Naive thymus-derived CD4-positive, alpha-beta T cell (primary cell): ENCODE measurements at regions not wholly inside any gene's neighbourhood (a gene's known extent, or its start where the extent isn't known, plus 50 kb on each side); places are given as distances from the start of the nearest gene placed in this dataset.

Source experiments
- ATAC-seq: fragments of 150-1000 bp; cut with Tn5 transposase; 2 replicates; pipeline ENCODE4 v1.10.0; 2021; ENCODE audit warnings: mild to moderate bottlenecking, moderate library complexity
- CTCF ChIA-PET: fragments of 350-600 bp; sonication (Branson Sonifier 250); formaldehyde crosslinking; loops from one replicate; lab custom pipeline; 2021; ENCODE audit warnings: antibody characterized with exemption; lab: Charles Lee
- POLR2A ChIA-PET: fragments of 350-600 bp; sonication (Branson Sonifier 250); formaldehyde crosslinking; loops from one replicate; lab custom pipeline; 2021; ENCODE audit warnings: antibody characterized with exemption, inconsistent platforms; lab: Charles Lee
- DNase-seq, 9 donors: peaks; one replicate each; pipeline versions ENCODE4 v3.0.0 to v3.0.0-alpha.2; 2020 to 2022; ENCODE audit warnings: mixed read lengths in 1 of 9
- H3K27ac ChIP-seq: one replicate; pipeline ENCODE4 v1.7.0; 2013; ENCODE audit warnings: mild to moderate bottlenecking, low read depth, low read length, moderate library complexity
- H3K27me3 ChIP-seq, 2 donors: one replicate each; pipeline ENCODE4 v1.7.0; 2013; ENCODE audit warnings: low read length in 2 of 2, mild to moderate bottlenecking in 2 of 2, moderate library complexity in 2 of 2; ENCODE audit not compliant: control insufficient read depth in 2 of 2, insufficient read depth in 2 of 2
- H3K36me3 ChIP-seq, 3 experiments: 1 replicate in 2 of 3; 2 replicates in 1 of 3; pipeline ENCODE4 v1.7.0; 2013; ENCODE audit warnings: low read length in 3 of 3, mild to moderate bottlenecking in 3 of 3, moderate library complexity in 1 of 3; ENCODE audit not compliant: insufficient read depth in 3 of 3, control insufficient read depth in 2 of 3
- H3K4me1 ChIP-seq, 2 donors: one replicate each; pipeline ENCODE4 v1.7.0; 2013; ENCODE audit warnings: low read length in 2 of 2, mild to moderate bottlenecking in 2 of 2, moderate library complexity in 1 of 2; ENCODE audit not compliant: control insufficient read depth in 2 of 2, insufficient read depth in 2 of 2
- H3K4me3 ChIP-seq: 2 replicates; pipeline ENCODE4 v1.7.0; 2013; ENCODE audit warnings: mild to moderate bottlenecking, low read length
- H3K9me3 ChIP-seq, 3 experiments: 1 replicate in 2 of 3; 2 replicates in 1 of 3; pipeline ENCODE4 v1.7.0; 2013; ENCODE audit warnings: low read length in 3 of 3; ENCODE audit not compliant: control insufficient read depth in 2 of 3
- H3K27ac Mint-ChIP-seq, 9 donors: one replicate each; pipeline ENCODE4 v1.8.0; 2020 to 2022; ENCODE audit warnings: mixed read lengths in 9 of 9, mild to moderate bottlenecking in 8 of 9, moderate library complexity in 5 of 9, inconsistent platforms in 2 of 9
- H3K27me3 Mint-ChIP-seq, 5 donors: one replicate each; pipeline ENCODE4 v1.8.0; 2021 to 2022; ENCODE audit warnings: mixed read lengths in 5 of 5, mild to moderate bottlenecking in 1 of 5
- H3K36me3 Mint-ChIP-seq, 5 donors: one replicate each; pipeline ENCODE4 v1.8.0; 2020 to 2022; ENCODE audit warnings: mixed read lengths in 5 of 5, mild to moderate bottlenecking in 3 of 5, inconsistent platforms in 1 of 5
- H3K4me1 Mint-ChIP-seq, 7 donors: one replicate each; pipeline ENCODE4 v1.8.0; 2020 to 2022; ENCODE audit warnings: mixed read lengths in 7 of 7, mild to moderate bottlenecking in 3 of 7, inconsistent platforms in 1 of 7
- H3K4me3 Mint-ChIP-seq, 10 donors: one replicate each; pipeline ENCODE4 v1.8.0; 2020 to 2022; ENCODE audit warnings: mild to moderate bottlenecking in 10 of 10, mixed read lengths in 10 of 10, moderate library complexity in 6 of 10, inconsistent platforms in 2 of 10
- H3K9me3 Mint-ChIP-seq, 11 donors: one replicate each; pipeline ENCODE4 v1.8.0; 2020 to 2022; ENCODE audit warnings: mixed read lengths in 11 of 11, mild to moderate bottlenecking in 4 of 11, inconsistent platforms in 1 of 11, moderate library complexity in 1 of 11
- intact Hi-C, 2 donors: fragments of 100-400 bp; cut with micrococcal nuclease; formaldehyde crosslinking; loops; one replicate each; pipeline ENCODE4 v1.15.1; 2023

- Histone ChIP-seq H3K27ac (no peak overlapping the region), H3K9me3 (no peaks in the 10 kb centered on the region), H3K27me3 (no peaks in the 10 kb centered on the region), H3K4me1 (no peaks in the 10 kb centered on the region), H3K4me3 (no peak overlapping the region), H3K36me3 (no peaks in the 10 kb centered on the region)
- Mint-ChIP-seq H3K27me3 (no peaks in the 10 kb centered on the region), H3K36me3 (no peaks in the 10 kb centered on the region), H3K9me3 (peaks cover 0 to 9% (median 1%) of the 10 kb centered on the region in 11 donors), H3K4me3 (no peak overlapping the region), H3K4me1 (peaks cover 0 to 2% (median 0%) of the 10 kb centered on the region in 7 donors), H3K27ac (no peak overlapping the region)
- ATAC-seq = no peak
- intact Hi-C loops = no loop called here
- ChIA-PET CTCF (no interaction called here), POLR2A (no interaction called here)
- no peak for DNase-seq
Measured at GRCh38 chr7:46744957-46745706, 824.1 kb upstream of the IGFBP3 start.

- Mint-ChIP-seq H3K27me3 (no peaks in the 10 kb centered on the region), H3K36me3 (no peaks in the 10 kb centered on the region), H3K27ac (no peak overlapping the region), H3K4me1 (no peaks in the 10 kb centered on the region), H3K4me3 (no peak overlapping the region), H3K9me3 (peaks cover 0 to 9% (median 0%) of the 10 kb centered on the region in 11 donors)
- ChIA-PET CTCF (no interaction called here), POLR2A (no interaction called here)
- ATAC-seq (no peak), DNase-seq (no peak)
- no peak overlapping the region for H3K4me3 ChIP-seq
- no peak overlapping the region for H3K27ac ChIP-seq
- H3K4me1 ChIP-seq = no peaks in the 10 kb centered on the region
- no peaks in the 10 kb centered on the region for H3K27me3 ChIP-seq
- H3K9me3 ChIP-seq = no peaks in the 10 kb centered on the region
- no peaks in the 10 kb centered on the region for H3K36me3 ChIP-seq
- intact Hi-C loops = no loop called here
Measured at GRCh38 chr7:46742601-46743000, 821.5 kb upstream of the IGFBP3 start.

DNA sequence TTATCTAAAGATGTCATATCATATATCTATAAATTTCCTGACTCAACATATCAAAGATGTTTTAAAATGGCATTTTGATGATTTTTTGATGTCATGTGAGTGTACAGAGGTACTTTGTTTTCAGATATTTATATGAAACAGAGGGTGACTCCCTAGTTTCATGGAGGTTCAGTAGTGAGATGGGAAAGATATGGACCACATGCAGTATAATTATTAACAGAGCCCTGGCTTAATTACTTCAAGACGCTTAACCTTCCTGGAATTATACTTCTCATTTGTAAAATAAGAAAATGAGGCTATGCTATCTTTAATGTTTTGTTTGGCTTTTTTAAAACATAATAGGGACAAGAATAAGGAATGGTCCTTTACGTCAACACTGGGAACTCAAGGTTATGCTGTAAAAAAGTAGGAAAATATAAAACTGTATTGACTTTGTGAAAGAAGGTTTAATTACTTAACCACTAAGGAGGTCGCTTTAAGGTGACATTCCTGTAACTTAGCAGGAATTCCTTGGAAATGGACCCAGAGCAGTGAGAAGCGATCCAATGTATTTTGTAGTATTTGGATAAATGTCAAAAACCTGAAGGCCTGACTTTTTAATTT lies 821.0 kb upstream of the IGFBP3 start:
- ATAC-seq (no peak), DNase-seq (no peak)
- intact Hi-C loops = no loop called here
- Mint-ChIP-seq H3K27ac (no peak overlapping the region), H3K9me3 (peaks cover 0 to 9% (median 0%) of the 10 kb centered on the region in 11 donors), H3K27me3 (no peaks in the 10 kb centered on the region), H3K4me3 (no peak overlapping the region), H3K4me1 (no peaks in the 10 kb centered on the region), H3K36me3 (no peaks in the 10 kb centered on the region)
- no peaks in the 10 kb centered on the region for H3K36me3 ChIP-seq
- no peaks in the 10 kb centered on the region for H3K4me1 ChIP-seq
- H3K27me3 ChIP-seq = no peaks in the 10 kb centered on the region
- POLR2A ChIA-PET = no interaction called here
- no peak overlapping the region for H3K4me3 ChIP-seq
- H3K9me3 ChIP-seq = no peaks in the 10 kb centered on the region
- H3K27ac ChIP-seq = no peak overlapping the region
- CTCF ChIA-PET = no interaction called here

GRCh38 chr7:46741181-46741580 lies 820.1 kb upstream of the IGFBP3 start:
- H3K36me3 ChIP-seq = no peaks in the 10 kb centered on the region
- peaks cover 0 to 6% (median 0%) of the 10 kb centered on the region in 11 donors for H3K9me3 Mint-ChIP-seq
- DNase-seq (no peak), ATAC-seq (no peak)
- ChIA-PET CTCF (no interaction called here), POLR2A (no interaction called here)
- H3K4me1 Mint-ChIP-seq = no peaks in the 10 kb centered on the region
- no peak overlapping the region for H3K27ac ChIP-seq
- H3K4me3 Mint-ChIP-seq = no peak overlapping the region
- no peaks in the 10 kb centered on the region for H3K36me3 Mint-ChIP-seq
- H3K27ac Mint-ChIP-seq = no peak overlapping the region
- no peaks in the 10 kb centered on the region for H3K27me3 Mint-ChIP-seq
- H3K27me3 ChIP-seq = no peaks in the 10 kb centered on the region
- no peak overlapping the region for H3K4me3 ChIP-seq
- intact Hi-C loops = no loop called here
- no peaks in the 10 kb centered on the region for H3K4me1 ChIP-seq
- no peaks in the 10 kb centered on the region for H3K9me3 ChIP-seq

- H3K27me3 Mint-ChIP-seq = no peaks in the 10 kb centered on the region
- no peak for ATAC-seq
- DNase-seq = no peak
- Histone ChIP-seq H3K4me3 (no peak overlapping the region), H3K9me3 (no peaks in the 10 kb centered on the region), H3K27me3 (no peaks in the 10 kb centered on the region), H3K4me1 (no peaks in the 10 kb centered on the region), H3K36me3 (no peaks in the 10 kb centered on the region), H3K27ac (no peak overlapping the region)
- ChIA-PET CTCF (no interaction called here), POLR2A (no interaction called here)
- no peak overlapping the region for H3K27ac Mint-ChIP-seq
- H3K9me3 Mint-ChIP-seq = peaks cover 0 to 11% (median 0%) of the 10 kb centered on the region in 11 donors
- H3K4me1 Mint-ChIP-seq = no peaks in the 10 kb centered on the region
- no peaks in the 10 kb centered on the region for H3K36me3 Mint-ChIP-seq
- intact Hi-C loops = no loop called here
- H3K4me3 Mint-ChIP-seq = no peak overlapping the region
Measured at GRCh38 chr7:46739518-46740234, 818.6 kb upstream of the IGFBP3 start.

GRCh38 chr7:46738796-46739195 lies 817.7 kb upstream of the IGFBP3 start:
- ChIA-PET POLR2A (no interaction called here), CTCF (no interaction called here)
- Mint-ChIP-seq H3K4me3 (no peak overlapping the region), H3K9me3 (peaks cover 0 to 8% (median 0%) of the 10 kb centered on the region in 11 donors), H3K36me3 (no peaks in the 10 kb centered on the region), H3K27ac (no peak overlapping the region), H3K4me1 (no peaks in the 10 kb centered on the region), H3K27me3 (no peaks in the 10 kb centered on the region)
- Histone ChIP-seq H3K9me3 (no peaks in the 10 kb centered on the region), H3K27ac (no peak overlapping the region), H3K4me1 (no peaks in the 10 kb centered on the region), H3K4me3 (no peak overlapping the region), H3K36me3 (no peaks in the 10 kb centered on the region), H3K27me3 (no peaks in the 10 kb centered on the region)
- intact Hi-C loops = no loop called here
- no peak for ATAC-seq
- DNase-seq = no peak
